ENCODE measurements at regions not wholly inside any gene's neighbourhood (a gene's known extent, or its start where the extent isn't known, plus 50 kb on each side); places are given as distances from the start of the nearest gene placed in this dataset.

DNA sequence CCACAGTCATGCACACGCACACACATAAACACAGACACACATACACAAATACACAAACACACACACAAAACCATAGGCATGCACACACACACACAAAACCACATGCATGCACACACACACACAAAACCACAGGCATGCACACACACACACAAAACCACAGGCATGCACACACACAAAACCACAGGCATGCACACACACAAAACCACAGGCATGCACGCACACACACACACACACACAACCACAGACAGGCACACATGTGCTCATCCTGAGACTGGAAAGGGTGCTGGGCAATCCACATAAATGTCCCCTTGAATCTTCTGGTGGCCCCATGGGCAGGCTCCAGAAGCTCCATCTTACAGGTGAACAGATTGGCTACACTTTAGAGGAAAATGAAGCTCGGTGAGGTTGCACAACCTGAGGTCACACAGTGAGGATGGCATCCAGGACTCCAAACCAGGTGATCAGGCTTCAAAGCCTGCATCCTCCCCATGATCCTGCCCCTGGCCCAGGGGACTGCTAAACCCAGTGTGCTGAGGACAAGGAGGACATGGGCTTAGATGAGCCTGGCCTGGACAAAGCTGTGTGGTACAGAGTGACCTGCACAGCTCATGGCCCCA is 144.8 kb downstream of the GADD45G start:
- Histone ChIP-seq H3K9ac (ENCODE audit: low read length) (no peak overlapping the region), H2BK120ac (ENCODE audit: insufficient read depth, low read length, poor library complexity) (peak overlapping the region; percentile 16), H3K27me3 (ENCODE audit: insufficient read depth, low read length) (no peaks in the 10 kb centered on the region), H2AK5ac (ENCODE audit: low read length) (peak overlapping the region; percentile 26), H3K4me3 (ENCODE audit: low read depth, low read length) (peak overlapping the region; percentile 40), H3K9me3 (ENCODE audit: insufficient read depth, low read depth, low read length) (peaks cover 10% of the 10 kb centered on the region), H3K27ac (ENCODE audit: low read depth, low read length) (peak overlapping the region; percentile 73), H3K36me3 (ENCODE audit: control insufficient read depth in 1 of 2, insufficient read depth in 2 of 2, low read length in 2 of 2) (no peaks in the 10 kb centered on the region), H3K23ac (ENCODE audit: low read length) (no peak overlapping the region), H2AFZ (ENCODE audit: insufficient read depth, low read length, poor library complexity) (no peak overlapping the region), H3K4me2 (ENCODE audit: low read length) (no peak overlapping the region), H2BK12ac (ENCODE audit: low read length) (peak overlapping the region; percentile 28), H4K12ac (ENCODE audit: low read depth, low read length) (no peak overlapping the region), H3K4me1 (ENCODE audit: control insufficient read depth in 1 of 2, insufficient read depth in 2 of 2, low read length in 2 of 2) (peaks cover 28 to 52% of the 10 kb centered on the region in 2 experiments), H4K91ac (ENCODE audit: low read depth, low read length) (peak overlapping the region; percentile 31), H3K14ac (ENCODE audit: low read length) (peak overlapping the region; percentile 76), H3K18ac (ENCODE audit: low read length) (peak overlapping the region; percentile 31), H2BK5ac (ENCODE audit: low read depth, low read length, poor library complexity) (peak overlapping the region; percentile 64), H4K8ac (ENCODE audit: low read depth, low read length) (peak overlapping the region; percentile 38), H3K79me2 (ENCODE audit: control insufficient read depth, insufficient read depth, low read length, poor library complexity) (peaks cover 3% of the 10 kb centered on the region), H3K79me1 (ENCODE audit: low read length) (peaks cover 59% of the 10 kb centered on the region), H3K4ac (ENCODE audit: low read depth, low read length) (peak overlapping the region; percentile 9)
- no CpG with 5 or more reads among the region's 3 CpGs for WGBS (ENCODE audit: extremely low coverage, insufficient coverage, insufficient read length)
- DNase-seq, result peak in 1 of 2 donors; percentile 8

- DNase-seq, result peak in 1 of 2 donors; percentile 3
- peak overlapping the region; percentile 33 for H3K4ac ChIP-seq (ENCODE audit: low read depth, low read length)
- H3K4me1 ChIP-seq (ENCODE audit: control insufficient read depth in 1 of 2, insufficient read depth in 2 of 2, low read length in 2 of 2), result peaks cover 23 to 48% of the 10 kb centered on the region in 2 experiments
- no peaks in the 10 kb centered on the region for H3K36me3 ChIP-seq (ENCODE audit: control insufficient read depth in 1 of 2, insufficient read depth in 2 of 2, low read length in 2 of 2)
- no peak overlapping the region for H4K12ac ChIP-seq (ENCODE audit: low read depth, low read length)
- peaks cover 3% of the 10 kb centered on the region for H3K79me2 ChIP-seq (ENCODE audit: control insufficient read depth, insufficient read depth, low read length, poor library complexity)
- H3K27me3 ChIP-seq (ENCODE audit: insufficient read depth, low read length), result no peaks in the 10 kb centered on the region
- H3K79me1 ChIP-seq (ENCODE audit: low read length), result peaks cover 52% of the 10 kb centered on the region
- no peak overlapping the region for H2AFZ ChIP-seq (ENCODE audit: insufficient read depth, low read length, poor library complexity)
- peak overlapping the region; percentile 31 for H4K91ac ChIP-seq (ENCODE audit: low read depth, low read length)
- peaks cover 9% of the 10 kb centered on the region for H3K9me3 ChIP-seq (ENCODE audit: insufficient read depth, low read depth, low read length)
- WGBS (ENCODE audit: extremely low coverage, insufficient coverage, insufficient read length), result no CpG with 5 or more reads among the region's 10 CpGs
- H3K9ac ChIP-seq (ENCODE audit: low read length), result no peak overlapping the region
- H3K4me3 ChIP-seq (ENCODE audit: low read depth, low read length), result no peak overlapping the region
- H3K23ac ChIP-seq (ENCODE audit: low read length), result no peak overlapping the region
- H3K4me2 ChIP-seq (ENCODE audit: low read length), result no peak overlapping the region
- H3K14ac ChIP-seq (ENCODE audit: low read length), result peak overlapping the region; percentile 76
- H2AK5ac ChIP-seq (ENCODE audit: low read length), result peak overlapping the region; percentile 26
- peak overlapping the region; percentile 16 for H2BK120ac ChIP-seq (ENCODE audit: insufficient read depth, low read length, poor library complexity)
- H3K18ac ChIP-seq (ENCODE audit: low read length), result peak overlapping the region; percentile 31
- H3K27ac ChIP-seq (ENCODE audit: low read depth, low read length), result peak overlapping the region; percentile 73
- H2BK5ac ChIP-seq (ENCODE audit: low read depth, low read length, poor library complexity), result peak overlapping the region; percentile 64
- H4K8ac ChIP-seq (ENCODE audit: low read depth, low read length), result peak overlapping the region; percentile 38
- peak overlapping the region; percentile 44 for H2BK12ac ChIP-seq (ENCODE audit: low read length)
Observed at GRCh38 chr9:89750117-89750791, 145.4 kb downstream of the GADD45G start.

- no peaks in the 10 kb centered on the region for H3K27me3 ChIP-seq (ENCODE audit: insufficient read depth, low read length)
- H2BK5ac ChIP-seq (ENCODE audit: low read depth, low read length, poor library complexity), result peak overlapping the region; percentile 58
- no peak overlapping the region for H4K12ac ChIP-seq (ENCODE audit: low read depth, low read length)
- peak overlapping the region; percentile 17 for H3K18ac ChIP-seq (ENCODE audit: low read length)
- peaks cover 42% of the 10 kb centered on the region for H3K79me1 ChIP-seq (ENCODE audit: low read length)
- H2AK5ac ChIP-seq (ENCODE audit: low read length), result peak overlapping the region; percentile 5
- H3K14ac ChIP-seq (ENCODE audit: low read length), result peak overlapping the region; percentile 33
- no peak overlapping the region for H3K9ac ChIP-seq (ENCODE audit: low read length)
- H4K91ac ChIP-seq (ENCODE audit: low read depth, low read length), result peak overlapping the region; percentile 31
- H4K8ac ChIP-seq (ENCODE audit: low read depth, low read length), result no peak overlapping the region
- DNase-seq, result peak; percentile 67 to 90
- peaks cover 22 to 45% of the 10 kb centered on the region in 2 experiments for H3K4me1 ChIP-seq (ENCODE audit: control insufficient read depth in 1 of 2, insufficient read depth in 2 of 2, low read length in 2 of 2)
- H3K9me3 ChIP-seq (ENCODE audit: insufficient read depth, low read depth, low read length), result peaks cover 7% of the 10 kb centered on the region
- peak overlapping the region; percentile 16 for H2BK120ac ChIP-seq (ENCODE audit: insufficient read depth, low read length, poor library complexity)
- peak overlapping the region; percentile 44 for H2BK12ac ChIP-seq (ENCODE audit: low read length)
- WGBS (ENCODE audit: extremely low coverage, insufficient coverage, insufficient read length), result no CpG with 5 or more reads among the region's 6 CpGs
- peaks cover 2% of the 10 kb centered on the region for H3K79me2 ChIP-seq (ENCODE audit: control insufficient read depth, insufficient read depth, low read length, poor library complexity)
- H3K4me2 ChIP-seq (ENCODE audit: low read length), result no peak overlapping the region
- H3K4me3 ChIP-seq (ENCODE audit: low read depth, low read length), result no peak overlapping the region
- no peak overlapping the region for H3K4ac ChIP-seq (ENCODE audit: low read depth, low read length)
- H3K36me3 ChIP-seq (ENCODE audit: control insufficient read depth in 1 of 2, insufficient read depth in 2 of 2, low read length in 2 of 2), result no peaks in the 10 kb centered on the region
- H3K23ac ChIP-seq (ENCODE audit: low read length), result no peak overlapping the region
- H2AFZ ChIP-seq (ENCODE audit: insufficient read depth, low read length, poor library complexity), result no peak overlapping the region
- peak overlapping the region; percentile 73 for H3K27ac ChIP-seq (ENCODE audit: low read depth, low read length)
Observed at GRCh38 chr9:89751079-89751825, 146.4 kb downstream of the GADD45G start.

- Histone ChIP-seq H2BK12ac (ENCODE audit: low read length) (no peak overlapping the region), H2AFZ (ENCODE audit: insufficient read depth, low read length, poor library complexity) (no peak overlapping the region), H3K4me3 (ENCODE audit: low read depth, low read length) (no peak overlapping the region), H3K4ac (ENCODE audit: low read depth, low read length) (no peak overlapping the region), H3K9me3 (ENCODE audit: insufficient read depth, low read depth, low read length) (peaks cover 7% of the 10 kb centered on the region), H3K79me2 (ENCODE audit: control insufficient read depth, insufficient read depth, low read length, poor library complexity) (no peaks in the 10 kb centered on the region), H3K14ac (ENCODE audit: low read length) (no peak overlapping the region), H2BK120ac (ENCODE audit: insufficient read depth, low read length, poor library complexity) (peak overlapping the region; percentile 54), H3K36me3 (ENCODE audit: control insufficient read depth in 1 of 2, insufficient read depth in 2 of 2, low read length in 2 of 2) (no peaks in the 10 kb centered on the region), H4K12ac (ENCODE audit: low read depth, low read length) (no peak overlapping the region), H3K23ac (ENCODE audit: low read length) (no peak overlapping the region), H3K4me2 (ENCODE audit: low read length) (no peak overlapping the region), H3K9ac (ENCODE audit: low read length) (no peak overlapping the region), H2AK5ac (ENCODE audit: low read length) (no peak overlapping the region), H2BK5ac (ENCODE audit: low read depth, low read length, poor library complexity) (peak overlapping the region; percentile 62), H3K18ac (ENCODE audit: low read length) (no peak overlapping the region), H4K91ac (ENCODE audit: low read depth, low read length) (peak overlapping the region; percentile 67), H3K27ac (ENCODE audit: low read depth, low read length) (no peak overlapping the region), H3K79me1 (ENCODE audit: low read length) (peaks cover 40% of the 10 kb centered on the region), H3K4me1 (ENCODE audit: control insufficient read depth in 1 of 2, insufficient read depth in 2 of 2, low read length in 2 of 2) (peaks cover 13 to 36% of the 10 kb centered on the region in 2 experiments), H3K27me3 (ENCODE audit: insufficient read depth, low read length) (no peaks in the 10 kb centered on the region), H4K8ac (ENCODE audit: low read depth, low read length) (no peak overlapping the region)
- DNase-seq, result peak; percentile 42 to 76
- whole genome bisulfite sequencing (ENCODE audit: extremely low coverage, insufficient coverage, insufficient read length), result no CpG with 5 or more reads among the region's 4 CpGs
Observed at GRCh38 chr9:89752154-89752553, 147.3 kb downstream of the GADD45G start.
